Nephron (organoid): ENCODE measurements at regions not wholly inside any gene's neighbourhood (a gene's known extent, or its start where the extent isn't known, plus 50 kb on each side); places are given as distances from the start of the nearest gene placed in this dataset.

ENCODE experiments used
- H3K27ac Mint-ChIP-seq, 3 experiments: 2 replicates each; pipeline ENCODE4 v1.8.0; 2020; ENCODE audit warnings: mixed read lengths in 3 of 3, mild to moderate bottlenecking in 2 of 3, moderate library complexity in 1 of 3
- H3K27me3 Mint-ChIP-seq: 2 replicates; pipeline ENCODE4 v1.8.0; 2021; ENCODE audit warnings: low read depth, mild to moderate bottlenecking, moderate library complexity, mixed read lengths
- H3K36me3 Mint-ChIP-seq: 2 replicates; pipeline ENCODE4 v1.8.0; 2020; ENCODE audit warnings: low read depth, mixed read lengths
- H3K4me1 Mint-ChIP-seq: 2 replicates; pipeline ENCODE4 v1.8.0; 2020; ENCODE audit warnings: mixed read lengths
- H3K4me3 Mint-ChIP-seq, 3 experiments: 2 replicates each; pipeline ENCODE4 v1.8.0; 2020; ENCODE audit warnings: mild to moderate bottlenecking in 3 of 3, mixed read lengths in 3 of 3, moderate library complexity in 2 of 3
- H3K9me3 Mint-ChIP-seq: 2 replicates; pipeline ENCODE4 v1.8.0; 2020; ENCODE audit warnings: mixed read lengths
- CTCF ChIP-seq, 3 experiments: fragments of 200-600 bp; sonication (generic); IDR thresholded peaks; one replicate each; pipeline ENCODE4 v1.5.0; 2021; ENCODE audit warnings: antibody characterized with exemption in 3 of 3; ENCODE audit not compliant: unreplicated experiment in 3 of 3

GRCh38 chr7:35315517-35315916 is 61.6 kb upstream of the TBX20 start:
- Mint-ChIP-seq H3K27ac (no peak overlapping the region), H3K4me3 (no peak overlapping the region), H3K27me3 (peaks cover 5% of the 10 kb centered on the region), H3K4me1 (no peaks in the 10 kb centered on the region), H3K36me3 (no peaks in the 10 kb centered on the region), H3K9me3 (no peaks in the 10 kb centered on the region)
- no peak for TF ChIP-seq CTCF (IDR thresholded peaks at IDR 0.05; ENCODE audit: unreplicated experiment in 3 of 3)

- Mint-ChIP-seq H3K36me3 (no peaks in the 10 kb centered on the region), H3K27me3 (peaks cover 5% of the 10 kb centered on the region), H3K4me1 (no peaks in the 10 kb centered on the region), H3K9me3 (no peaks in the 10 kb centered on the region), H3K4me3 (no peak overlapping the region), H3K27ac (no peak overlapping the region)
- TF ChIP-seq CTCF (IDR thresholded peaks at IDR 0.05; ENCODE audit: unreplicated experiment in 3 of 3): no peak
Measured at GRCh38 chr7:35314354-35314753, 60.5 kb upstream of the TBX20 start.

DNA sequence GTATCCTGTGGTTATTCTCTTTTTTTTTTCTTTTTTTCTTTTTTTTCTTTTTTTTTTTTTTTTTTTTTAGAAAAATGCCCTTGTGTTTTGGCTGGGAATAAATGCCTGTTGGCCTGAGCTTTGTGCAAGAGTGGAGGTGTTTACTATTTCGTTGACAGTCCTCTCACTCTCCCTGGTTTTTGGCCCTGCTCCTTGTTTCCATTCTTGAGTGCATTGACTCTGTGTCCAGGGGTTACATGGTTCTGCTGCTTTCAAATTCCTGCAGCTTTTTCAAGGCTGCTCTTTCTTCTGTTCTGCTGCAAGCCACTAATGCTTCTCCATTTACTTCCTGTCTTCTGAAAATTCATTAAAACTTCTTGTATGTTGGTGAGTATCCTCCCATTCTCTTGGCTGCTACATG is 59.7 kb upstream of the TBX20 start:
- H3K4me1 Mint-ChIP-seq: no peaks in the 10 kb centered on the region
- H3K9me3 Mint-ChIP-seq: no peaks in the 10 kb centered on the region
- H3K4me3 Mint-ChIP-seq: no peak overlapping the region
- no peaks in the 10 kb centered on the region for H3K36me3 Mint-ChIP-seq
- H3K27me3 Mint-ChIP-seq: peaks cover 5% of the 10 kb centered on the region
- no peak for TF ChIP-seq CTCF (IDR thresholded peaks at IDR 0.05; ENCODE audit: unreplicated experiment in 3 of 3)
- H3K27ac Mint-ChIP-seq: no peak overlapping the region
